ENCODE measurements at regions not wholly inside any gene's neighbourhood (a gene's known extent, or its start where the extent isn't known, plus 50 kb on each side); places are given as distances from the start of the nearest gene placed in this dataset.
A peak's percentile ranks its signal among the peaks of the same experiment; 100 is the strongest.

- peak; percentile 49 for DNase-seq
- Histone ChIP-seq H3K18ac (ENCODE audit: low read depth, low read length) (no peak overlapping the region), H3K27ac (ENCODE audit: insufficient read depth, low read length) (no peak overlapping the region), H3K4me1 (ENCODE audit: control insufficient read depth, insufficient read depth, low read length) (no peaks in the 10 kb centered on the region; the same call in 1 of the 2 replicates), H3K4me2 (ENCODE audit: low read depth, low read length) (no peak overlapping the region), H4K20me1 (ENCODE audit: insufficient read depth, low read length) (no peaks in the 10 kb centered on the region), H2AFZ (replicated peaks; ENCODE audit: low read length, poor library complexity) (no peak overlapping the region), H3K9me1 (ENCODE audit: insufficient read depth, low read length) (no peaks in the 10 kb centered on the region), H3K14ac (replicated peaks; ENCODE audit: low read depth, low read length) (no peak overlapping the region), H2BK120ac (ENCODE audit: low read depth, low read length) (no peak overlapping the region), H3K27me3 (ENCODE audit: control insufficient read depth, insufficient read depth, low read length) (no peaks in the 10 kb centered on the region), H2BK20ac (ENCODE audit: low read depth, low read length) (no peak overlapping the region), H3K79me1 (ENCODE audit: low read depth in 1 of 2, low read length in 2 of 2) (no peaks in the 10 kb centered on the region), H3K23ac (ENCODE audit: low read depth, low read length) (no peak overlapping the region), H3K56ac (ENCODE audit: extremely low read depth, insufficient read depth, low read length) (no peak overlapping the region), H3K9me3 (ENCODE audit: control insufficient read depth, insufficient read depth, low read length) (no peaks in the 10 kb centered on the region), H4K5ac (ENCODE audit: low read depth, low read length) (no peak overlapping the region), H2BK5ac (ENCODE audit: low read depth, low read length, poor library complexity, severe bottlenecking) (peak overlapping the region; percentile 74), H2AK5ac (ENCODE audit: low read depth, low read length) (no peak overlapping the region), H3K9ac (ENCODE audit: low read depth, low read length) (no peak overlapping the region), H4K8ac (ENCODE audit: low read depth in 2 of 2, low read length in 2 of 2) (no peak overlapping the region), H2AK9ac (replicated peaks; ENCODE audit: low read depth, low read length, poor library complexity) (no peak overlapping the region), H3K4me3 (ENCODE audit: insufficient read depth, low read depth, low read length) (no peak overlapping the region), H2BK15ac (ENCODE audit: low read depth, low read length) (no peak overlapping the region), H3K4ac (ENCODE audit: low read depth, low read length) (no peak overlapping the region), H3K36me3 (ENCODE audit: control insufficient read depth, insufficient read depth, low read length) (no peaks in the 10 kb centered on the region), H4K91ac (ENCODE audit: insufficient read depth, low read depth, low read length) (no peak overlapping the region)
- 0 out of 2 replicates have a peak, but pooled peaks have one; percentile 42 for ATAC-seq (ENCODE audit: low read depth)
- in situ Hi-C loops (cut with MboI; ENCODE audit: low sequenced_read_pairs) = no loop called here
- CTCF ChIA-PET = interaction anchor here (0.6 kb wide), 1 partner anchor 310 kb away, joined by 3 read pairs; no protein-coding TSS in a partner anchor
- intact Hi-C loops (cut with micrococcal nuclease) = no loop called here
- dilution Hi-C loops (cut with HindIII; ENCODE audit: low sequenced_read_pairs, unreplicated experiment) = no loop called here
- POLR2A ChIA-PET (ENCODE audit: unreplicated experiment) = no interaction called here
- TF ChIP-seq SMC3 (IDR thresholded peaks at IDR 0.05; ENCODE audit: low read depth, low read length) = no peak
- no peak for TF ChIP-seq RCOR1 (IDR thresholded peaks at IDR 0.05; ENCODE audit: insufficient replicate concordance, low read length)
- no peak for TF ChIP-seq CTCF (conservative IDR thresholded peaks at IDR 0.05; ENCODE audit: low read depth, low read length)
- no peak for TF ChIP-seq FOS (IDR thresholded peaks at IDR 0.05; ENCODE audit: low read depth, low read length)
- no TSS peak for BruUV-seq (replicated peaks)
Measured at GRCh38 chr4:130486186-130486585, 1390.2 kb downstream of the C4orf33 start.

All from IMR-90 (cell line).